IMR-90 (cell line): ENCODE measurements at regions not wholly inside any gene's neighbourhood (a gene's known extent, or its start where the extent isn't known, plus 50 kb on each side); places are given as distances from the start of the nearest gene placed in this dataset.

Experiments
- ATAC-seq: fragments of 200-7000 bp; cut with Tn5 transposase; 2 replicates; pipeline ENCODE4 v1.9.1; 2020; ENCODE audit warnings: low read depth, mild to moderate bottlenecking, moderate library complexity
- BruUV-seq: library from RNA; stranded (reverse); fragments of 400-500 nt; replicated peaks from 2 replicates; lab custom pipeline; 2021; lab: Mats Ljungman, UMichigan
- CTCF ChIA-PET: fragments of 300-600 bp; formaldehyde crosslinking; extraction: SDS; loops from one replicate; lab custom pipeline; 2021; ENCODE audit warnings: antibody characterized with exemption; lab: Yijun Ruan, JAX
- POLR2A ChIA-PET: fragments of 300-600 bp; sonication (Branson Sonifier 250); formaldehyde crosslinking; loops from one replicate; lab custom pipeline; 2022; ENCODE audit warnings: antibody characterized with exemption; ENCODE audit not compliant: unreplicated experiment; lab: Charles Lee
- DNase-seq: peaks from one replicate; pipeline ENCODE4 v3.0.0; 2013
- H2AFZ ChIP-seq: replicated peaks from 2 replicates; pipeline ENCODE3; 2013; ENCODE audit warnings: low read length, mild to moderate bottlenecking; ENCODE audit not compliant: poor library complexity
- H2AK5ac ChIP-seq: 2 replicates; pipeline ENCODE4 v1.6.1; 2013; ENCODE audit warnings: low read depth, low read length, inconsistent platforms
- H2AK9ac ChIP-seq: replicated peaks from 2 replicates; pipeline ENCODE3; 2013; ENCODE audit warnings: mild to moderate bottlenecking, low read depth, low read length, moderate library complexity; ENCODE audit not compliant: poor library complexity
- H2BK120ac ChIP-seq: 2 replicates; pipeline ENCODE4 v1.6.1; 2013; ENCODE audit warnings: low read depth, low read length, inconsistent platforms
- H2BK15ac ChIP-seq: 3 replicates; pipeline ENCODE4 v1.6.1; 2013; ENCODE audit warnings: low read depth, low read length, inconsistent platforms
- H2BK20ac ChIP-seq: 2 replicates; pipeline ENCODE4 v1.6.1; 2013; ENCODE audit warnings: low read depth, mild to moderate bottlenecking, inconsistent platforms, low read length, moderate library complexity
- H2BK5ac ChIP-seq: 2 replicates; pipeline ENCODE4 v1.6.1; 2013; ENCODE audit warnings: mild to moderate bottlenecking, low read depth, low read length, inconsistent platforms; ENCODE audit not compliant: poor library complexity, severe bottlenecking
- H3K14ac ChIP-seq: replicated peaks from 2 replicates; pipeline ENCODE4 v1.6.1; 2013; ENCODE audit warnings: low read depth, low read length, inconsistent platforms
- H3K18ac ChIP-seq: 2 replicates; pipeline ENCODE4 v1.6.1; 2013; ENCODE audit warnings: low read depth, low read length, control low read depth
- H3K23ac ChIP-seq: 2 replicates; pipeline ENCODE4 v1.6.1; 2013; ENCODE audit warnings: low read depth, low read length, inconsistent platforms
- H3K27ac ChIP-seq: 2 replicates; pipeline ENCODE4 v1.5.1; 2013; ENCODE audit warnings: mild to moderate bottlenecking, control low read depth, low read length; ENCODE audit not compliant: insufficient read depth
- H3K27me3 ChIP-seq: 2 replicates; pipeline ENCODE4 v1.6.1; 2013; ENCODE audit warnings: low read length; ENCODE audit not compliant: control insufficient read depth, insufficient read depth
- H3K36me3 ChIP-seq: 2 replicates; pipeline ENCODE4 v1.6.1; 2013; ENCODE audit warnings: low read length, mixed read lengths; ENCODE audit not compliant: control insufficient read depth, insufficient read depth
- H3K4ac ChIP-seq: 2 replicates; pipeline ENCODE4 v1.6.1; 2013; ENCODE audit warnings: low read depth, low read length, inconsistent platforms
- H3K4me1 ChIP-seq: 2 replicates; pipeline ENCODE4 v1.6.1; 2013; ENCODE audit warnings: low read length, mixed read lengths; ENCODE audit not compliant: control insufficient read depth, insufficient read depth
- H3K4me2 ChIP-seq: 2 replicates; pipeline ENCODE4 v1.6.1; 2013; ENCODE audit warnings: low read depth, mild to moderate bottlenecking, control low read depth, low read length, moderate library complexity
- H3K4me3 ChIP-seq: 2 replicates; pipeline ENCODE4 v1.5.1; 2013; ENCODE audit warnings: low read depth, mild to moderate bottlenecking, control low read depth, low read length, moderate library complexity; ENCODE audit not compliant: insufficient read depth
- H3K56ac ChIP-seq: 2 replicates; pipeline ENCODE4 v1.6.1; 2013; ENCODE audit warnings: low read length, inconsistent platforms; ENCODE audit not compliant: insufficient read depth; ENCODE audit errors: extremely low read depth
- H3K79me1 ChIP-seq, 2 experiments: 2 replicates each; pipeline ENCODE4 v1.6.1; 2013; ENCODE audit warnings: low read length in 2 of 2, inconsistent platforms in 1 of 2, low read depth in 1 of 2
- H3K9ac ChIP-seq: 2 replicates; pipeline ENCODE4 v1.6.1; 2013; ENCODE audit warnings: low read depth, low read length, control low read depth
- H3K9me1 ChIP-seq: 2 replicates; pipeline ENCODE4 v1.6.1; 2013; ENCODE audit warnings: low read length, inconsistent platforms; ENCODE audit not compliant: insufficient read depth
- H3K9me3 ChIP-seq: 2 replicates; pipeline ENCODE4 v1.6.1; 2013; ENCODE audit warnings: low read length; ENCODE audit not compliant: control insufficient read depth, insufficient read depth
- H4K20me1 ChIP-seq: 2 replicates; pipeline ENCODE4 v1.6.1; 2013; ENCODE audit warnings: low read length, inconsistent platforms; ENCODE audit not compliant: insufficient read depth
- H4K5ac ChIP-seq: 2 replicates; pipeline ENCODE4 v1.6.1; 2013; ENCODE audit warnings: mild to moderate bottlenecking, low read depth, low read length, control low read depth
- H4K8ac ChIP-seq, 2 experiments: 2 replicates each; pipeline ENCODE4 v1.6.1; 2013; ENCODE audit warnings: low read depth in 2 of 2, low read length in 2 of 2, control low read depth in 1 of 2, inconsistent platforms in 1 of 2
- H4K91ac ChIP-seq: 2 replicates; pipeline ENCODE4 v1.6.1; 2013; ENCODE audit warnings: low read depth, low read length, inconsistent platforms; ENCODE audit not compliant: insufficient read depth
- BHLHE40 ChIP-seq: fragments of 150-350 bp; IDR thresholded peaks from 2 replicates; pipeline ENCODE4 v1.6.1; 2016; ENCODE audit warnings: mild to moderate bottlenecking, low read depth, low read length
- CEBPB ChIP-seq: IDR thresholded peaks from 2 replicates; pipeline ENCODE4 v1.6.1; 2012; ENCODE audit warnings: low read depth, low read length, improper control_type of control experiment
- CHD1 ChIP-seq: IDR thresholded peaks from 2 replicates; pipeline ENCODE4 v1.6.1; 2012; ENCODE audit warnings: low read depth, low read length, improper control_type of control experiment
- CTCF ChIP-seq: conservative IDR thresholded peaks from 2 replicates; pipeline ENCODE4 v1.5.1; 2012; ENCODE audit warnings: mild to moderate bottlenecking, low read depth, low read length, improper control_type of control experiment
- ELK1 ChIP-seq: fragments of 150-350 bp; IDR thresholded peaks from 2 replicates; pipeline ENCODE4 v1.6.1; 2016; ENCODE audit warnings: low read depth, mild to moderate bottlenecking, low read length, moderate library complexity, borderline replicate concordance
- FOS ChIP-seq: fragments of 150-350 bp; IDR thresholded peaks from 2 replicates; pipeline ENCODE4 v1.6.1; 2016; ENCODE audit warnings: low read depth, low read length
- MAFK ChIP-seq: IDR thresholded peaks from 2 replicates; pipeline ENCODE4 v1.6.1; 2012; ENCODE audit warnings: low read depth, low read length, improper control_type of control experiment
- MAZ ChIP-seq: IDR thresholded peaks from 2 replicates; pipeline ENCODE4 v1.6.1; 2012; ENCODE audit warnings: low read depth, mild to moderate bottlenecking, low read length, improper control_type of control experiment, moderate library complexity, borderline replicate concordance
- MXI1 ChIP-seq: IDR thresholded peaks from 2 replicates; pipeline ENCODE4 v1.6.1; 2012; ENCODE audit warnings: low read depth, mild to moderate bottlenecking, low read length, moderate library complexity, borderline replicate concordance
- NFE2L2 ChIP-seq: fragments of 150-350 bp; IDR thresholded peaks from 2 replicates; pipeline ENCODE4 v1.6.1; 2016; ENCODE audit warnings: low read depth, mild to moderate bottlenecking, low read length
- POLR2A ChIP-seq: IDR thresholded peaks from 2 replicates; pipeline ENCODE4 v1.6.1; 2012; ENCODE audit warnings: mild to moderate bottlenecking, low read depth, low read length
- RAD21 ChIP-seq: IDR thresholded peaks from 2 replicates; pipeline ENCODE4 v1.6.1; 2012; ENCODE audit warnings: low read length, improper control_type of control experiment
- RCOR1 ChIP-seq: IDR thresholded peaks from 2 replicates; pipeline ENCODE4 v1.6.1; 2012; ENCODE audit warnings: mild to moderate bottlenecking, low read length, improper control_type of control experiment; ENCODE audit not compliant: insufficient replicate concordance
- RFX5 ChIP-seq: IDR thresholded peaks from 2 replicates; pipeline ENCODE4 v1.8.0; 2012; ENCODE audit warnings: low read depth, mild to moderate bottlenecking, low read length, moderate library complexity
- SMC3 ChIP-seq: fragments of 150-350 bp; IDR thresholded peaks from 2 replicates; pipeline ENCODE4 v1.6.1; 2016; ENCODE audit warnings: low read depth, mild to moderate bottlenecking, antibody characterized with exemption, low read length, moderate library complexity
- USF2 ChIP-seq: fragments of 150-350 bp; IDR thresholded peaks from 2 replicates; pipeline ENCODE4 v1.6.1; 2017; ENCODE audit warnings: mild to moderate bottlenecking, antibody characterized with exemption, low read length, low read depth
- WGBS, 2 experiments: methylation state at CpG; one replicate each; pipeline versions ENCODE4 v1.1.5 to v1.1.7; 2013; ENCODE audit warnings: missing lambda C conversion rate in 2 of 2; ENCODE audit not compliant: insufficient read length in 1 of 2; ENCODE audit errors: extremely low coverage in 2 of 2; 5-methylcytosine and 5-hydroxymethylcytosine counted together
- dilution Hi-C: fragments of 300-500 bp; cut with HindIII; formaldehyde crosslinking; loops from one replicate; pipeline ENCODE4 v1.14.3; 2018; ENCODE audit warnings: low sequenced_read_pairs; ENCODE audit not compliant: unreplicated experiment
- in situ Hi-C: fragments of 300-500 bp; cut with MboI; formaldehyde crosslinking; loops from 3 replicates; pipeline ENCODE4 v1.14.3; 2019; ENCODE audit warnings: low sequenced_read_pairs, inconsistent platforms, mixed read lengths
- intact Hi-C: fragments of 100-400 bp; cut with micrococcal nuclease; formaldehyde crosslinking; loops from 2 replicates; pipeline ENCODE4 v1.10.0; 2022

GRCh38 chr12:45582536-45582935 lies 147.0 kb upstream of the ARID2 start:
- Histone ChIP-seq H3K4me3 (no peak overlapping the region), H3K14ac (no peak overlapping the region), H3K79me1 (no peaks in the 10 kb centered on the region), H3K23ac (no peak overlapping the region), H4K5ac (no peak overlapping the region), H3K4me1 (no peaks in the 10 kb centered on the region), H2AFZ (no peak overlapping the region), H3K56ac (no peak overlapping the region), H3K9ac (no peak overlapping the region), H3K9me1 (no peaks in the 10 kb centered on the region), H4K91ac (no peak overlapping the region), H2BK5ac (no peak overlapping the region), H2BK20ac (no peak overlapping the region), H3K9me3 (peaks cover 4% of the 10 kb centered on the region; the same call in 1 of the 2 replicates), H2AK9ac (no peak overlapping the region), H3K4ac (no peak overlapping the region), H3K18ac (no peak overlapping the region), H3K27me3 (no peaks in the 10 kb centered on the region; the same call in 1 of the 2 replicates), H3K36me3 (no peaks in the 10 kb centered on the region), H3K4me2 (no peak overlapping the region), H2BK15ac (no peak overlapping the region), H2BK120ac (no peak overlapping the region), H4K8ac (no peak overlapping the region), H4K20me1 (no peaks in the 10 kb centered on the region), H2AK5ac (no peak overlapping the region), H3K27ac (no peak overlapping the region)
- POLR2A ChIA-PET: no interaction called here
- no TSS peak for BruUV-seq
- no CpG with 5 or more reads among the region's 1 CpG for WGBS, 2 experiments
- CTCF ChIA-PET: no interaction called here
- ATAC-seq (no peak), DNase-seq (no peak)
- intact Hi-C loops (no loop called here), dilution Hi-C loops (no loop called here), in situ Hi-C loops (no loop called here)
- TF ChIP-seq MXI1 (no peak), RAD21 (no peak), MAFK (no peak), FOS (no peak), USF2 (no peak), POLR2A (no peak), CHD1 (no peak), MAZ (no peak), CTCF (no peak), CEBPB (no peak), RCOR1 (no peak), RFX5 (no peak), NFE2L2 (no peak), SMC3 (no peak), BHLHE40 (no peak), ELK1 (no peak)
